ENCODE measurements at regions not wholly inside any gene's neighbourhood (a gene's known extent, or its start where the extent isn't known, plus 50 kb on each side); places are given as distances from the start of the nearest gene placed in this dataset.

DNA sequence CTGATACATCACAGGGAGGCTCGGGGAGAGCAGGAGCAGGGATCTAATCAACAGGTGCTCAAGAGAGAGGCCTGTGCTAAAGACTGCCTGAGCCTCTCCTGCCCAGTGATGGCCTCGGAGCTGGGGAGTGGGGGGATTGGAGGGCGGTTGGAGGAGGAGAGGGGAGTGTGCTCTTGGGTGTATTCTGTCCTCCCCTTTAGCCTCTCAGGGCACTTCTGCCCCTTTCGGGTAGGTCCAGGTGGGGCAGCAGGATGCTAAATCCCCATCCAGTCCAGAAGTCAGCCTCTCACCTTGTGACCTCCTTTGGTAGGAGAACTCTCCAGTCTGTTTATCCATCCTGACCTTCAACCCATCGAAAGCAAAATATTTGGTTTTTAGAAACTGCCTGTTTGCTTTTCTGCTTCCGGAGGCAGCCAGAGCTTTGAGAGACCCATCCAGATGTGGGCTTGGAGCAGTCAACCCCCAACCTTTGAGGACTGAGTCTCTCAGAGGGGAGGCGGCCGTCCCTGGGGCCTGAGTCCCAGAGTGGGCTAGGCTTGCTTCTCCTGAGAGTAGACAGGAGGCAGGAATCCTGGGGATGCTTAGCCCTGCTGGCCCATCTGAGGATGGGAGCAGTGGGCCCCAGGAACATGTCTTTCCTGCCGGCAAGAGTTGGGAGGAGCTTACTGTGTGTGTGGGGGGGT lies 105.2 kb upstream of the SYT13 start:
- TF ChIP-seq, protein P1, sequence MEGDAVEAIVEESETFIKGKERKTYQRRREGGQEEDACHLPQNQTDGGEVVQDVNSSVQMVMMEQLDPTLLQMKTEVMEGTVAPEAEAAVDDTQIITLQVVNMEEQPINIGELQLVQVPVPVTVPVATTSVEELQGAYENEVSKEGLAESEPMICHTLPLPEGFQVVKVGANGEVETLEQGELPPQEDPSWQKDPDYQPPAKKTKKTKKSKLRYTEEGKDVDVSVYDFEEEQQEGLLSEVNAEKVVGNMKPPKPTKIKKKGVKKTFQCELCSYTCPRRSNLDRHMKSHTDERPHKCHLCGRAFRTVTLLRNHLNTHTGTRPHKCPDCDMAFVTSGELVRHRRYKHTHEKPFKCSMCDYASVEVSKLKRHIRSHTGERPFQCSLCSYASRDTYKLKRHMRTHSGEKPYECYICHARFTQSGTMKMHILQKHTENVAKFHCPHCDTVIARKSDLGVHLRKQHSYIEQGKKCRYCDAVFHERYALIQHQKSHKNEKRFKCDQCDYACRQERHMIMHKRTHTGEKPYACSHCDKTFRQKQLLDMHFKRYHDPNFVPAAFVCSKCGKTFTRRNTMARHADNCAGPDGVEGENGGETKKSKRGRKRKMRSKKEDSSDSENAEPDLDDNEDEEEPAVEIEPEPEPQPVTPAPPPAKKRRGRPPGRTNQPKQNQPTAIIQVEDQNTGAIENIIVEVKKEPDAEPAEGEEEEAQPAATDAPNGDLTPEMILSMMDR (IDR thresholded peaks at IDR 0.05; ENCODE audit: insufficient read depth, low read length): no peak
- no peak for TF ChIP-seq POLR2AphosphoS5 (IDR thresholded peaks at IDR 0.05; ENCODE audit: low read depth)
- no peak for TF ChIP-seq SPI1 (IDR thresholded peaks at IDR 0.05; ENCODE audit: borderline replicate concordance, low read depth)

All from HL-60 (cell line).